Colon (tissue), 2 donors: ENCODE measurements at regions not wholly inside any gene's neighbourhood (a gene's known extent, or its start where the extent isn't known, plus 50 kb on each side); places are given as distances from the start of the nearest gene placed in this dataset.

Experiments
- FAIRE-seq: peaks from 2 replicates; lab custom pipeline; 2012; peaks lifted over from hg19 to GRCh38; lab: Jason Lieb, UNC
- donor health status: control.
- donor health status: control.

GRCh38 chr1:58911841-58912499, 128.1 kb upstream of the JUN start:
- FAIRE-seq: no peak

DNA sequence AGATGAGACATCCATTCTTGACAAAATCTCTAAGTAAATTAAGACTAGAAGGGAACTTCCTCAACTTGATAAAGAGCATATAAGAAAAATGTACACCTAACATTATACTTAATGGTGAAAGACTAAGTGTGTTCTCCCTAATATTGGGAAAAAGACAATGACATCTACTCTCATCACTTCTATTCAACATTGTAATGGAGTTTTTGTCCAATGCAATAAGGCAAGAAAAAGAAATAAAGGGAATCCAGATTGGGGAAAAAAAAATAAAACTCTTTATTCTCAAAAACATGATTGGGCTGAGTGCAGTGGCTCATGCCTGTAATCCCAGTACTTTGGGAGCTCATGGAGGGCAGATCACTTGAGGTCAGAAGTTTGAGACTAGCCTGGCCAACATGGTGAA, 131.1 kb upstream of the JUN start:
- no peak for FAIRE-seq

DNA sequence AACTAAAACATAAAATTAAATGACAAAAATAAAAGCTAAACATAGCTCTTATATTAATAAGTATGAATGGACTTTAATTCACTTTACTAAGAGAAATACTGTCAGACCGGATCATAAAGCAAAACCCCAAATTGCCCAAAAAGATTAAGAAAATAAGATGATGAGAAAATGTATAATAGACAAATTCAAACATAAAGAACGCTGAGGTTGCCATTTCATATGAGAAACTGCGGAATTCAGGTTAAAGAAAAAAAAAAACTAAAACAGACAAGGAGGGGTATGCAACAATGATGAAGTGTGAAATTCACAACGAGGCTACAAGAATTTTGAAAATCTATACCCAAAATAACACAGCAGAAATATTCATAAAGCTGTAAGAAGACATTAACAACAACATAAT, 133.6 kb upstream of the JUN start:
- FAIRE-seq: no peak

- no peak for FAIRE-seq
Measured at GRCh38 chr1:58919226-58919958, 135.5 kb upstream of the JUN start.

GRCh38 chr1:58919959-58920321, 136.1 kb upstream of the JUN start:
- FAIRE-seq: no peak

DNA sequence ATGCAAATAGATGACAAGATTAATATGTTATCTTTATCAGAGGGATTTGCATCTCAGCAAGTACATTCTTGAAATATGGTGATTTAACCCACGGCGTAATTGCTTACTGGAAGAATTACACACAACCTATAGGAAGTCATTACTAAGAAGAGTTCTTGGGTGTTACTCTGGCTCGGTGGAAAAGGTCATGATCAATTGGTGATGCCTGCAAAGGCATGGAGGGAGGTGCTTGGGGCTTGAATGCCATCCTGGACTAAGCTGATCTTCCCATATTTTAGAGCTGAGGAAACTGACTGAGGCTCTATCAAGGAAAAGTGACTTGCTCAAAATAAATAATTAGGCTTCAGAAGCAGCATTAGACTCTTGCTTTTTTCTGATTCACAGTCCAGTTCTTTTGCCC, 137.5 kb upstream of the JUN start:
- no peak for FAIRE-seq

DNA sequence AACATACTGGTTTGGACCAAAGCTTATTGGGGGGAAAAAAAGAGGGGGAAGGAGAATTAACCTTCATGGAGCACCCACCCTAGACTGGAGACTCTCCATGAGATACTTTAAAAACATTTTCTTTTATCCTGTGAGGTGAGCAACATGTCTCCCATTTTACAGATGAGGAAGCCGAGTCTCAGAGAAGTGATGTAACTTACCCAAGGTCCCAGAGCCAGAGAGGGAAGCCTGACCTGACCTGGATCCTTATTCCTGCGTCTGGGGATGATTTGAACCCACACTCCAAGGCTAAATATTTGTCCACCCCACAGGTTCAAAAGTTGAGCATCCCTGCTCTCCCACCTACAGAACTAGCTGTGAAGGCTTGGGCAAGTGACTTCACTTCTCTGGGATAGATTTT, 137.9 kb upstream of the JUN start:
- no peak for FAIRE-seq

DNA sequence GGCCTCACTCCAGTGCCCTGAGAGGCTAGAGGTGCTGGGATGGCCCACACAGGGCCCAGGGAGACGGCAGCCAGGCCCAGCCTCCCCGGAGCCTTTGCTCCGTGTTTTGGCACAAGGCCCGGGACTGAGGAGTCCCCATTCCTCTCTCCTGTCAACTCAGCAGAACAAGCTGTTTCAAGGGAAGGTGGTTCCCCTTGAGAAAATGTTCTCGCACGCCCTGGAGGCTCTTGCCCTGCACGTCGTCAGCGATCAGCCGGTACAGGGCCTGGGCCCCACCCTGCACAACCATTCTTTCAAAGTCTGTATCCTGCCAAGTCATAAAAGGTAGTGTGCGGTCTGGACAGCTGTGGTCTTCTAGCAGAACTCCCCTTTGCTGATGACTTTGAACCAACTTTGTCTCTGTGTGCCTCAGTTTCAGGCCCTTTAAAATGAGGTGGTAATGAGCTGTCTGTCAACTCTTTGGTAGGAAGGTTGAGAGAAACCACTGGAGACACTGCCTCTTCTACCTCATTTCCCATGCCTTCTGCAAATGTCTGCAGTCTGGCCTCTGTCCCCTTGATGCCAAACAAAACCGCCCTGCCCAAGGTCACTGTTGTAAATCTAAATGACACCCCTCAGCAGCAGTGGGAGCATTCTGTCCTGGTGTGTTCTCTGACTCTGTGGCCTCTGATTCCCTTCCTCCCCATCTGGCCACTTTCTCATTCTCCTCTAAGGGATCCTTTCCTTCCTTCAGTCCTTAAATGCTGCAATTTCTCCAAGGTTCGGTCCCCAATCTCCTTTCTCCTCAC, 138.6 kb upstream of the JUN start:
- FAIRE-seq: no peak

GRCh38 chr1:58923090-58923470, 139.2 kb upstream of the JUN start:
- FAIRE-seq: no peak

DNA sequence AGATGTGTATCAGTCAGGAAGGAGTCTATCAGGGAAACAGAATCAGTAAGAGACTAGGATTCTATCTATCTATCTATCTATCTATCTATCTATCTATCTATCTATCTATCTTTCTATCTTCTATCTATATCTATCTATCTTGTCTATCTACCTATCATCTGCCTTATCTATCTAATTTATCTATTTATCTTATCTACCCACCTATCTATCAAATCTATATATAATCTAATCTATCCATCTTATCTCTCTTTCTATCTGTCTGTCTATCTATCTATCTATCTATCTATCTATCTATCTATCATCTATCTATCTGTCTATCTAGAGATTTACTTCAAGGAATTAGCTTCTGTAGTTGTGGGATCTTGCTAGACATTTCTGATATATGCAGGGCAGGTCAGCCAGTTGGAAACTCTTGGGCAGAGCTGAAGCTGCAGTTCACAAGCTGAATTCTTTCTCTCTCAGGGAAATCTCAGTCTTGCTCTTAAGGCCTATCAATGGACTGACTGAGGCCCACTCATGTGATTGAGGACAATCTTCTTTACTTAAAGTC, 140.2 kb upstream of the JUN start:
- FAIRE-seq: no peak

GRCh38 chr1:58924821-58925220, 141.0 kb upstream of the JUN start:
- no peak for FAIRE-seq

DNA sequence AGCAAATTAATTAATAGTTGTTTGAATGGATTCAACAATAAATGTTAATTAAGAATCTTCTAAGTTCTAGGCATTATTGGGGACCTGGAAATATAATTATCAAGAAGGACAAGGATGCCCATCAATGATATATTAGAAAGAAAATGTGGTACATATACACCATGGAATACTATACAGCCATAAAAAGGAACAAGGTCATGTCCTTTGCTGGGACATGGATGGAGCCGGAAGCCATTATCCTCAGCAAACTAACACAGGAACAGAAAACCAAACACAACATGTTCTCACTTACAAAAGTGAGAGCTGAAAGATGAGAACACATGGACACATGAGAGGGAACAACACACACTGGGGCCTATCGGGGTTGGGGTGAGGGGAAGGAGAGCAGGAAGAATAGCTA, 141.4 kb upstream of the JUN start:
- FAIRE-seq: no peak

GRCh38 chr1:58926152-58926551, 142.3 kb upstream of the JUN start:
- no peak for FAIRE-seq

GRCh38 chr1:58927041-58927721, 143.3 kb upstream of the JUN start:
- no peak for FAIRE-seq

DNA sequence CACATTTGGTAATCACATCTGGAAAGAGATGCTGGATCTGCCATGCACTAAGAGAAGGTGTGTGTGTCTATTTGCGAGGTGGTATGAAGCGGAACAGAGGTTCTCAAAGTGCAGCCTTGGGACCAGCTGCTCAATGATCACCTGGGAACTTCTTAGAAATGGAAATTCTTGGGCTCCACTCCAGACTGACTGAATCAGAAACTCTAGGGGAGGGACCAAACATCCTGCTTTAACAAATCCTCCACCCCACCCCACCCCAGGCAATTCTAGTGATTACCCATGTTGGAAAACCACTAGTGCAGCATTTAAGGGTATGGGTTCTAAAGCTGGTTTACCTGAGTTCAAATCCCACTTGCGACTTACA, 143.9 kb upstream of the JUN start:
- FAIRE-seq: no peak

- FAIRE-seq: no peak
Measured at GRCh38 chr1:58928514-58928913, 144.7 kb upstream of the JUN start.

DNA sequence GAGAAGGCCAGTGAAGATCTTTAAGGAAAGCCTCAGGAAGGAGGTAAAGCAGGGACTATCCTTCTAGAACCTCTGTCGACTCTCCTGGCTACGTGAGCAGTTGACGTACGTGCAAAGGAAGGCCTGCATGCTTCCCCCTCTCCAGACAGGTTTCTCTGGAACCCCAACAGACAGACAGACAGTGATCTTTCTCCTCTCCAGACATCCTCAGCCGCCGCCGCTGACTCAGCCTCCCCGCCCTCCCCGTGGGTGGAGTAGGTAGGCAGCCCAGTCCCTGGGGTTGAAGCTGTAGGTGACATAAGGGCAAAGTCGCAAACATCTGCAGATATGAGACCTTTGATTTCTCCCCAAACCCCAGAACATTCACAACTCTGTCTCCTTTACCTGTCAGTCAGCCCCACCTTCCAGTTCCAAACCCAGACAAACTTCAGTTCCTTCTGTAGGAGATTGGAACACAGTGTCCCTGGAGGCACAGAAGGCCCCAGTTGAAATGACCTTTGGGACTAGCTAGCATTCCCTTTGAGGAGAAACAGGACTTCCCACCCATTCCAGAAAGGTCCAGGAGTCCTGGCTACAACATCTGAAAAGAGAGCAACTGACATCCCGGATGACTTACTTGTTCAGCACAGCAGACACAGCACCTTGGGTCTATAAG, 146.0 kb upstream of the JUN start:
- FAIRE-seq: no peak

DNA sequence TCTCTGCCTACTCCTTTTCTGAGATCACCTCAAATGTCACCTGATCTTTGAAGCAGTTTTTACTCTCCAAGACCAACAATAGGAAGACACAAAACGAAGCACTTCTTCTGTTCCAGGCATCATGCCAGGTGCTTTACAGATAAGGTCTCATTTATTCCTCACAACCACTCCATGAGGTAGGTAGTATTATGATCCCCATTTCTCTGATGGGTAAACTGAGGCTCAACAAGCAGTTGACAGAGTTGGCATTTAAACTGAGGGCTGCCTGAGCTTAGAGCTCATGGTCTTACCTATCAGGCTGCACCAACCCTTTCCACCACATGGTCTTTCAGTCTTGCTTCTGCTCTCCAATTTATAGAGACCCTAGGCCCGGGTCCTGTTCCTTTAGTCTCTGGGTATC, 147.2 kb upstream of the JUN start:
- no peak for FAIRE-seq

DNA sequence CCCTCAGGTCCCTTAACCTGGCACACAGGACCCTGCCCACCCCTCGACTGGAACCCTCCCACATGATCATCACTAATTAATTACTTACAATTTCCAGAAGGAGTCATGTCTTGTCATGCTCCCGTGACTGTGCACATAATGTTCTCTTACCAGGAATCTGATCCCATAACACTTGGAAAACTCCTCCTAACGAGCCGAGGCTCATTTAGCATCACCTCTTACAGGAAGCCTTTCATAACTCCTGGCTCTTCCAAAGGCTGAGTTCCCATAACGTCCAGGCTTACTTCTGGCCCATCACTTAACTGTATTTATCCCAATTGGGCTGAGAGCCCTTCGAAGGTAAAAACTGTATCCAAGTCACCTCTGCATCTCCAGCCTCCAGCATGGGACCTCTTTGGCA, 147.9 kb upstream of the JUN start:
- no peak for FAIRE-seq

- no peak for FAIRE-seq
Measured at GRCh38 chr1:58932859-58933598, 149.2 kb upstream of the JUN start.

GRCh38 chr1:58933599-58933926, 149.7 kb upstream of the JUN start:
- FAIRE-seq: no peak

DNA sequence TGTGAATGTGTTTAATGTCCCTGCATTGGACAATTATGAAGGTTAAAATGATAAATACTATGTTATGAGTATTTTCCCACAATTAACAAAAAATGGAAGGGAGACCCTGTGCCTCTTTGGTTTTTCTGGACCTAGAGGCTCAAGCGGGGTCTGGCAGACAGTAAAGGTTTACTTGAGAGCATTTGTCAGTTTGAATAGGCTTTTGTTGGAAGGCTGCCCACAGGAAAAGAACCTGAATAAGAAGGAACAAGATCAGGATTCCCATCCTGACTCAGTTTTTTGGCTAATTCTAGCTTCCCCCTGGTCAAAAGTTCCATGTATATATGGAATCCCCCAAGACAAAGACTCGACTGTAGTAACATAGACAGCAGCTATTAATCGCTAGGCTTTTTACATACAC, 150.9 kb upstream of the JUN start:
- FAIRE-seq: no peak
